ENCODE measurements at regions not wholly inside any gene's neighbourhood (a gene's known extent, or its start where the extent isn't known, plus 50 kb on each side); places are given as distances from the start of the nearest gene placed in this dataset.

DNA sequence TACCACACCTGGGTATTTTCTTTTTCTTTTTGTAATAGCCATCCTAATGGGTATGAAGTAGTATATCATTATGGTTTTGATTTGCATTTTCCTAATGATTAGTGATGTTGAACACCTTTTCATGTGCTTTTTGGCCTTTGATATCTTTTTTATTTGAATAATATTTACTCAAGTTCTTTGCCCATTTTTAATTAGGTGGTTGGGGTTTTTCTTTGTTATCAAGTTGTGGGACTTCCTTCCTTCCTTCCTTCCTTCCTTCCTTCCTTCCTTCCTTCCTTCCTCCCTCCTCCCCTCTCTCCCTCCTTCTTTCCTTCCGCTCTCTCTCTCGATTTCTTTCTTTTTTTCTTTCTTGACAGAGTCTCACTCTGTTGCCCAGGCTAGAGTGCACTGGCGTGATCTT, 75.0 kb upstream of the PDGFD start:
- TF ChIP-seq, protein P1, sequence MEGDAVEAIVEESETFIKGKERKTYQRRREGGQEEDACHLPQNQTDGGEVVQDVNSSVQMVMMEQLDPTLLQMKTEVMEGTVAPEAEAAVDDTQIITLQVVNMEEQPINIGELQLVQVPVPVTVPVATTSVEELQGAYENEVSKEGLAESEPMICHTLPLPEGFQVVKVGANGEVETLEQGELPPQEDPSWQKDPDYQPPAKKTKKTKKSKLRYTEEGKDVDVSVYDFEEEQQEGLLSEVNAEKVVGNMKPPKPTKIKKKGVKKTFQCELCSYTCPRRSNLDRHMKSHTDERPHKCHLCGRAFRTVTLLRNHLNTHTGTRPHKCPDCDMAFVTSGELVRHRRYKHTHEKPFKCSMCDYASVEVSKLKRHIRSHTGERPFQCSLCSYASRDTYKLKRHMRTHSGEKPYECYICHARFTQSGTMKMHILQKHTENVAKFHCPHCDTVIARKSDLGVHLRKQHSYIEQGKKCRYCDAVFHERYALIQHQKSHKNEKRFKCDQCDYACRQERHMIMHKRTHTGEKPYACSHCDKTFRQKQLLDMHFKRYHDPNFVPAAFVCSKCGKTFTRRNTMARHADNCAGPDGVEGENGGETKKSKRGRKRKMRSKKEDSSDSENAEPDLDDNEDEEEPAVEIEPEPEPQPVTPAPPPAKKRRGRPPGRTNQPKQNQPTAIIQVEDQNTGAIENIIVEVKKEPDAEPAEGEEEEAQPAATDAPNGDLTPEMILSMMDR (conservative IDR thresholded peaks at IDR 0.05 in 1 of 2, IDR thresholded peaks at IDR 0.05 in 1 of 2; ENCODE audit: extremely low read depth in 1 of 2, insufficient read depth in 1 of 2, low read depth in 1 of 2, low read length in 2 of 2), result no peak
- TF ChIP-seq EZH2 (IDR thresholded peaks at IDR 0.05; ENCODE audit: borderline replicate concordance, low read length), result no peak
